SKM-1 treated with dmso at 0.1 percent for 144 hours (cell line): ENCODE measurements at regions not wholly inside any gene's neighbourhood (a gene's known extent, or its start where the extent isn't known, plus 50 kb on each side); places are given as distances from the start of the nearest gene placed in this dataset.

Experiments
- DNase-seq: peaks from one replicate; lab custom pipeline; 2025; ENCODE audit not compliant: unreplicated experiment; lab: John Stamatoyannopoulos, UW

DNA sequence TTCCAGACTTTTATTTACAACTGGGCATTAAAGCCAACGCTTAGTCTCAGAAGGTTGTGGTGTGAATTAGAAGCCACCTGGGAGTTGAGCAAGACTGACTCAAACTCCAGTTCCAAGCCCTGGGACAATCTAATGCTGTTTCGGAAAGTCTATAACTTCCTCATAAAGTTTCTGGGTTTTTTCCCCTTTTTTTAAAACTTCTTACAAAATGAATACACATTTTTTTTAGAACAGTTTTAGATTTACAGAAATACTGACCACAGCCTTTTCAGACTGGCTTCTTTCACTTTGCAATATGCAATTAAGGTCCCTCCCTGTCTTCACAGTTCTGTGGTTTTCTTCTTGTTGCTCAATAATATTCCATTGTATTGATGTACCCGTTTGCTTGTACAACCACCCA, 115.9 kb upstream of the TWIST2 start:
- DNase-seq, result peak; percentile 89

DNA sequence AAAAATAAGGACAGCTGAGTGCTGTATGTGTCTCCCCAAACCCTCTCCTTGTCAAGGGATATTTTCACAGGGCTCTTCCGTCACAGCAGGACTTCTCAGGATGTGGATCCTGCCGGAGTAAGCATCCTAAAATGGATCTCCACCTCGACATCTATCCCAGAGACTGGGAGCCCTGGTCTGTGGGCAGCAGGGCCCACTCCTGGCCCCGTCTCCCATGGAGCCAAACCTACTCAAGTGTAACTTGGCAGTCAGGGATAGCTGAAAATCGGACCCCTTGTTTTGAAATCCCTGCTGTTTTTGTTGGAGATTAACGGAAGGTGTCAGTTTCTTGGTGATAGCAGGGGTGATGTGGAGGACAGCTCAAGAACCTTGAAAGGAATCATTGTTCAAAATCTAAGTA, 109.0 kb upstream of the TWIST2 start:
- DNase-seq, result no peak

DNA sequence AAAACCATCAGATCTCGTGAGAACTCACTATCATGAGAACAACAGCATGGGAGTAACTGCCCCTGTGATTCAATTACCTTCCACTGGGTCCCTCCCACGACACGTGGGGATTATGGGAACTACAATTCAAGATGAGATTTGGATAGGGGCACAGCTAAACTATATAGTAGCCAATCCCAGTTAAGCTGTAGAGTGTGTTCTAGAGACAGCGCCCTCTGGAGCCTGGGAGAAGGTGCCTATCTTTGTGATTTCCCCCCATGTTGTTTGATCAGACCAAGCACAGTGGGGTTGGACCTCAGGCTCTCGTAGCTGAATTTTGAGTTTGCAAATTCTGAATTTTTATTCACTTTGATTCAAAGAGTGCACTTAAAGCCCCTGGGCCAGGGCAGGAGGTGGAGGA, 108.2 kb upstream of the TWIST2 start:
- no peak for DNase-seq

DNA sequence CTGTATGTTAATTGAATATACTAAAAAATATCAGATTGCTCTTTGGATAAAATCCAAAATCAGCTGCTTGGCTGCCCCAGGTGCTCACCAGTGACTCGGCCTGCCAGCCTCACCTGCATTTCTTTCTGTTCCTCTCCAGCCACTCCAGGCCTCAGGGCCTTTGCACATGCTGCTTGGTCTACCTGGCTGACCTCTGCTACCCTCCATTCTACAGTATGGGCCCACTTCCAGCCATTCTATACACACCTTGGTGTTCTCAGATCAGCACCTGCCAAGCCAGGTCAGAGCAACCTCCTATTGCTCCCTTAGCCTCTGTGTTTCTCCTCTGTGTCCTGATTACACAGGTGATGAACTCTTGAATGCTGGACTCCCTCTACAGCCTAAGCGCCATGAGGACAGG, 106.6 kb upstream of the TWIST2 start:
- DNase-seq, result no peak

DNA sequence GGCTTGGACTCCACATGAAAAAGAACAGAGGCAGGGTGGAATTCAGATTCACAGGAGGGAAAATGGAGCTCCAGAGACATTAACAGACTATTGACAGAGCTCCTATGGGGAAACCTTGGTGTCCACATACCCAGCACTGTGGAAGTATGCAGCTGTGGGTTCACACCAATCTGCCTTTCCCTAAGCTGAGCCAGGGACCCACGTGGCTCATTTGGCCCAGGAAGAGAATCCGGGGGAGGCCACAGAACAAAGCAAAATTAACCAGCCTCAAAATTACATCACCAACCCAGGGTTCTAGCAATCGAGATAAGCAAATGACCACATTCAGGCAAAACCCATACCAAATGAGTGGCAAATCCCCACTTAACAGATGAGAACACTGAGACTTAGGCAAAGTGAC, 105.8 kb upstream of the TWIST2 start:
- no peak for DNase-seq

DNA sequence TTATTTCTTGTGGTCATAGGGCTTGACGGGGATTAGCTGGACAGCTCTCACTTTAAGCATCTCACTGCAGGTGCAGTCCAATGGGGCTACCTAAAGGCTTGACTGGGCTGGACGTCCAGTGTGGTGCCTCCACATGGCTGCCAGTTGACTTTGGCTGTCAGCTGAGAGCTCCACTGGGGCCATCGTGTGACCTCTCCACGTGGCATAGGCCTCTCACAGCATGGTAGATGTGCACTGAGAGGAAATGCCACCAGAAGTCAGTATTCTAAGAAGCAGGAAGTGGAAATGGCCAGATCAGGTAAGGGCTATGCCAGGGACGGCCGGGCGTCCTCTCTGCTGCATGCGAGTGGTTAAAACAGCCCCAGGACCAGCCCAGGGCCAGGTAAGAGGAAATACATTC, 105.2 kb upstream of the TWIST2 start:
- DNase-seq, result no peak

DNA sequence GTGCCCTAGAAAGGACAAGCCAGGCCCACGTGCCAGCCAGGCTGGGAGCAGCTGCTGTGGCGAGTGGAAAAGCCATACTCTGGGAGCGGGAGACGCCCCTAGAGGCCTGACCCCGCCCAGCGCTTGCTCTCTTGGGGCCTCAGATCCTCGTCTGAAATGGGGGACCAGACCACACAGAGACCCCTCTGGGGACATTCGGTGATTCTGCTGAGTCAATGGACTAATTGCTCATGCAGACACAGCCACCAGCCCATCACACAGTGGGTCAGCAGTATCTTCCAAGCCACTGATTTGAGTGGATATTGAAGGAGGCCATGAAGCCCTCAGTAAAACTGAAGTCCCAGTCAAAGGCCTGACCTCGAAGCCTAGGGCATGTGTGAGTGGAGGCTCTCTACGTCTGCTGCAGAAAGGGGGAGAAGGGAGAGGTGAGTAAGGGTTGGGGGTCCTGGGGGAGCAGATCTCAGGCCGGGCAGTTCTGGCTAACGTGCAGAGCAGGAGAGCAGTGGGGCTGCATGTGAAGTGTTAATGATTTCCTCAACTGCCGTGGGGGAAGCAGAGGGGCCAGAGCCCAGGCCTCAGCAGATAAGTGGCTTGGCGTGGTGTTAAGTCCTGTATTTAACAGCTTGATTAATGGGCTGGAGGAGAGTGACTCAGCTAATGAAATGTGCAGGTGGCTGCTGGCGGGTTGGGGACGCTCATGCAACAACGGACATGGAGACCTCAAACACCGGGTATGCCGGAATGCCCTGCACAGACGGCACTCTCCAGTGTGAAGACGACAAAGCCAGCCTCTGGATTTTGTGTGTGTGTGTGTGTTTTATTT, 104.4 kb upstream of the TWIST2 start:
- no peak for DNase-seq

DNA sequence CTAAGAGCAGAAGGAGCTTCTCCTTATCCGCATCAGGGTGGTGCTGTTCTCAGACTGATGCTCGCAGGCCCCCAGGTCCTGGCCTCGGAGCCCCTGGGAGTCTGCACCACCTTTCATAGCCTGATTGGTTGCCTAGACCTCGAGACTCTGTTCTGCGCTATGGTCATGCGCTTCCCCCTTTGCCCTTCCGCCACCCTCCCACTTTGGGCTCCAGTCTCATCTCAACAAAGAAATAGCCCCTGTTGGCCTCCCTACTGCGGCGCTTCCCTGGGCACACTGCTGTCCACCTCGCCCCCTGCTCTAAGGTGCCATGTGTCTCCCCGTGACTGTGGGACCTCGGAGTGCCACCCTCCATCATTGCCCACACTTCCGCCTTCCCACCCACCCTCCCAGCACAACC, 102.9 kb upstream of the TWIST2 start:
- DNase-seq, result no peak

DNA sequence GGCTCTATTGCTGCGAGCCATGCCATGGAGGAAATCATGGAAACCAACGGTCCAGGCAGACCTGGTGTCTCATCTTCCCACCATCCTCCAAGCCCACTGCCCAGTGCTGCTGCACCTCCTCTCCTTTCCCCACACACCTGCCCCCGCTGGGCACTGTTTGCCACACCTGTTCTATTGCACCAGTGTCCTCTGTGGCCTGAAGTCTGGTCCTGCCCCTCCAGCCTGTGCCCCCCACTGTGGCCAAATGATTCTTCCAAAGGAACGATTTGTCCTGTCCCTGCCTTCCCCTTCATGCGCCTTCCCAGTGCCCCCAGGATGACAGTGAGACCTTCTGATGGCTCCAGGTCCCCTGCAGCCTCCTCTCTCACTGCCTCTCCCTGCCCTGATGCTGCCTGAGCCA, 101.9 kb upstream of the TWIST2 start:
- no peak for DNase-seq

DNA sequence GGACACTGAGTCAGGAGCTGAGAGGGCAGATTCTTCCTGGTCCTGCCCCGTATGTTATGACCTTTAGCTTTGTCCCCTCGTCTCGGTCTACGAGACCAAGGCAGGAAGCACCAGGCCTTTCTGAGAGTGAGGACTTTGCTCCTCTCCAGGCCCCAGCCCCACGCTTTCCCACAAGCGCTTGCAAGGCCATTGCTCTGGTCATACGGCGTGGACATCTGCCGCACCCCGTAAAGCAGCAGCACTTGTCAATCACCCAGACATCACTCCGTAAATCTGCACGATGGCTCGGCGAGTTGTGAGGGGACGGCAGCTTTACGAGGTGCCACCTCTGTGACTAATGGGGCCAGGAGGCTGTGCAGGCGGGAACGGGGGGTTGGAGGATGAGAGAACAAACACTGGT, 100.8 kb upstream of the TWIST2 start:
- DNase-seq, result no peak

DNA sequence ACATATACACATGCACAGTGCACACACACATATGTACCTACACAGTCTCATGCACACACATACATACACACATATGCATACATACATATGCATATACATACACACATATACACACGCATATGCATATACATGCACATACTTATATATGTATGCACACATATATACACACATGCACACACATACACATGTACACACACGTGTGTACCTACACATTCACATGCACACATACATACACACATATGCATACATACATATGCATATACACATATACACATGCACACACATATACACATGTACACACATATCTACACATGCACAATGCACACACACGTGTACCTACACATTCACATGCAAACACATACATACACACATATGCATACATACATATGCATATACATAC, 100.3 kb upstream of the TWIST2 start:
- DNase-seq, result no peak

DNA sequence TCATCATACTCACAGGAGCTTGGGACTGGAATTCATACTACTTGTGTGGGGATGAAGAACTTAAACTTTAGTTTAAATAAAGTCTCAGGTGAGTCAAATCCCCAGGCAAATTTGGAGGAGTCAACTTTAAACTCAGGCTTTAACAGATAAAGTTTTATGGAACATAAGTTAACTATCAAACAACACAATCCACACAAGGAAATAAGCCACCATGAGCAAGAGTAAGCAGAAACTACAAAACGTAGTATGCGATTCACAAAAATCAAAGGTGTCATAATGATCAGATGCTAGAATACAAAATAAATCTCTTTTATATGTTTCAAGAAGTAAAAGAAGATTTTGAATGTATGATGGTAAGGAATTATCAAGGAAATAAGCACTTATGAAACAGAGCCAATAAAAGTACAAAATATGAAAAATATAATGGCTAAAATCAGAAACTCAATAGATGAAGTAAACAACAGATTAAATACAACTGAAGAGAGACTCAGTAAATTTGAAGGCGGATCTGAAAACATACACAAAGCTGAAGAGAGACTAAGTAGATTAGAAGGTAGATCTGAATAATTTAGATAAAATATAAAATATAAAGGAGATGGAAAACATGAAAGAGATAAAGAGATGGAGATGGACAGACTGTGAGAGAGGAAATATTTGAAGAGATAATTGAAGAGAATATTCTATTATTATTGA, 97.5 kb upstream of the TWIST2 start:
- DNase-seq, result no peak

DNA sequence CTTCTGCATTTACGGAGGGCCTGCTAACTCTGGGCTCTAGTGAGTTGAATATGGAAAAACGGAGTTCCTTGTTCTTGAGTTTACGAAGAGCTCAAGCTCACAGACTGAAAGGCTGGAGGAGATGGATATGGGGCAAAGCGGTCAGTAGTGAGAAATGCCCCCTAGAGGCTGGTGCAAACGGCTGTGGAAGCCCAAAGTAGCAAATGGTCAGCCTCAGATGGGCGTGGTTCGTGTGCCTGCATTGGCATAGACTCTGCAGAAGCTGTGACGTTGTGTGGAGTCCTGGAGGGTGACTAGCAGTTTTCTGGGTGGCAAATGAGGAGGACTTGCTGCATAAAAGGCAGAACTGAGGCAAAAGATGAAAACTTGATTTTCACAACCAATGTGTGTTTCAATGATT, 93.6 kb upstream of the TWIST2 start:
- DNase-seq, result no peak

DNA sequence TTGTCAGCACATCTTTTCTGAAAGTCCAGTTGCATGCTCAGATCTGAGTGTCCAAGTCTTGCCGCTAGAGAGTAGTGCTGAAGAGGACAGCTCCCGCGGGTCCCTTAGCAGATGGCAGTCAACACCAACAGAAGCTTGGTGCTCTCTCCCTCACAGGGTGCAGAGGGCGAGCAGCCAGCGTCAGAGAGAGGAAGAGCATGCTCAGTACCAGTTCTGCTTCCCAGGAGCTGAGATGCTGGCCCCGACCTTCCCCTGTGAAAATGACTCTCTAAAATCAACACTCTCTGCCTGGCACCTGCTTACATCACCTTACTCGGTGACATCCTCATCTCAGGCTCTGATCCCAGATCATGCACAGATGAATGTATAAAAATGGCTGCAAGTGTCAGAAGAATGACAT, 86.0 kb upstream of the TWIST2 start:
- no peak for DNase-seq

DNA sequence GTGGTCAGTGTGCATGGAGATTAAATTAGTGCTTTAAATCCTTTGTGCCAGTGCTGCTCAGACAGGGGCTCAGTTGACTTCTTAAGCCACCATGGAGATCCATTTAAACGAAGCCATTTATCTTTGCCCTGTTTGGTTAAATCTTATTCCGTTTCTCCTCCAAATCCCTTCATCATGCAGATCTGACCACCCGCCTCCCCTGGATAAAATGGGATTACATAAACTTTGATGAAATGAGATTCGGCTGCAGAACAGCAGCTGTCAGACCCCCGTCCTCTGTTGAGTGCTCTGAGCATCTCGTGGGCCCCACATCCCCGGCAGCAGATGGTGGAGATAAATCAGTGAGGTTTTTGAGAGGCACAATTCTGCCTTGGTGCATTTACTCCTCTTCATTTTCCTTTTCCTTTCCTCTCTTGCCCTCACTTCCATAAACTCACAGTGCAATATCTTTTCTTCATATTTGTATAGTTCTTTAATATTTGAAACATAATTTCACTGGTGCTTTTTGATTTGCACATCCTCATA, 84.4 kb upstream of the TWIST2 start:
- DNase-seq, result no peak

DNA sequence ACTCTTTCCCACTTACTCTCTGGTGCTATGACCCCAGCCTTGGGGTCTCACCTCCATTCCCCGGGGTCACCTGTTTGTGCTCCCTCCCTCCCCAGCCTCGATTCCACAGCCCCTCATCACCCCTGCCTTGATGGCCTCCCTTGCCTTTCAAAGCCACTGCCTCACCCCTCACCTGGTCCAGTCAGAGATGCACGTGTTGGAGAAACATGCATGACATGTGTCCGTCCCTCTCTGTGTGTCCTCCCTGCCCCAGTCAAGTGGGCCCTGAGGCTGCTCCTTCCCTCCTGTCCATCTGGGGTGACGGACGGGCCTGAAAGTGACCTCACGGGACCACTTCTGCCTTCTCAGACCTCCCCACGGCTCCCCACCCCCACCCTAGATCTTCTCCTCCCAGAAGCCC, 82.3 kb upstream of the TWIST2 start:
- DNase-seq, result no peak

DNA sequence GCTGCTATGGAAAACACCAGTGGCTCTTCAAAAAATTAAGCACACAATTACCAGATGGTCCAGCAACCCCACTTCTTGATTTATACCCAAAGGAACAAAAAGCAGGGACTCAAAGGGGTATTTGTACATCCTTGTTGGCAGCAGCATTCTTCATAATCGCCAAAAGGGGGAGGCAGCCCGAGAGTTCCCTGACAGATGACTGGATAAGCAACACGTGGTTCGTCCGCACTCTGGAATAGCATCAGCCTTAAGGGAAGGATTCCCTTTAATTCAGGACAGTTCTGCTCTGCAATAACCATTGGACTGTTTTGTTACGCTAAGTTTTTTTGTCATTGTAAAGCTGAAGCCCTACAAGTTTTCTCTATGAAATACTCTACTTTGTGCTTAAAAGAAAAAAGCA, 76.7 kb upstream of the TWIST2 start:
- DNase-seq, result no peak

DNA sequence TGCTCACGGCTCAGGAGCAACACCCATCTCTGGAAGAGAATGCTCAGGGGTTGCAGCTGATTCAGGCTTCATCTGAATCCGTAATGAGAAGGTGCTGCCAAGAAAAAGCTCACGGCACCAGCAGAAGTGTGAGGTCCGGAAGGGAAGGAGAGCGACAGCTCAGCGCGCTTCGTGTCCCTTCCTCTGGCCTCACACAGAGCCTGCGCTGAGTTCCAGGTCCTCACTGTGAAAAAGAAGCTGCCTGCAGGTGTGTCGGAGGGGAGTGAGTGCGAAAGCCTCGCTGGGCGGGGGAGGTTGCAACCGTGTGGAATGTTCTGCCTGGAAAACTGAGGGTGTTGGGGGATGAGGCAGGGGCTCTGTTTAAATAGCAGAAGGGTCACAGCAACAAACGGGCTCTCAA, 76.2 kb upstream of the TWIST2 start:
- DNase-seq, result no peak

DNA sequence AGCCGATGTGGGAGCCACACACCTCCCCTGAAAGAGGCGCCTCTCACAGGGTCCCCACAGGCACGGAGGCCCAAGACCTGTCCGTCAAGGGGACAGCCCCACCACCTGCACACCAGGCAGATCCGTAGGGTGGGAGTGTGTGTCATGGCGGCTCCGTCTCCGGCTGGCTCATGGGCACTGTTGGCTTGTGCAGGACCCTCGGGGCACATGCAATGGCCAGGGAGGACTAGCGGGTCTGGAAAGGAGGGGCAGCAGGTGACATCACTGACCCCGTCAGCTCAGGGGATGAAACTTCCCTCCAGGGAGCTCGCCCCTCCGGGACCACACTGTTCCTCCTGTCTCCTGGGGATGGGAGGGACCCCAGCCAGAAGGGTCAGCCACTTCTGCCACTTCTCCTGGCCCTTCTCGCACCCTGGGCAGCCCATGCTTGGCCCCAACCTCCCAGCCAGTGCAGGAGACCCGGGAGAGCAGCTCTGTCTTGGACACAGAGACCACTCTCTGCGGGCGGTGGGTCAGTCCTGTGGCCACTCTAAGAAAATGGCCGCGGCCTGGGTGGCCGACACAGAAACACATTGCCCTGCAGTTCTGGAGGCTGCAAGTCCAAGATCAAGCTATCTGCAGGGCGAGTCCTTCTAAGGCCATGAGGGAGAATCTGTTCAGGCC, 75.1 kb upstream of the TWIST2 start:
- no peak for DNase-seq

DNA sequence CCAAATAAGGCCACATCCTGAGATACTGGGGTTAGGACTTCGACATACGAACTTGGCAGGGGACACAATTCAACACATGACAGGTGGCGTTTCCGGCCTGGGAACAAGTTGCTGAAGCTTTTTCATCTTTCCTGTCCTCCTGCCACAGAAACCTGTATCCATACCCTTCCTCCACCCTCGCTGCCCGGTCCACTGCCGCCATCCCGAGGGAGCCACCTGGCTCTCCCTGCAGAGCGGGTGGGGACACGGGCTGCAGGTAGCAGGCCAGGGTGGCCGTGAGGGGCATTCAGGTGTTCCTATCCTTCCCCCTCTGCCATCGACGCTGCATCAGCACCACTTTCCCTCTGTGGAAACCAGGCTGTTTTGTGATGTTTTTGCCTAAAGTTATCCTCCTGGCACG, 74.4 kb upstream of the TWIST2 start:
- no peak for DNase-seq

DNA sequence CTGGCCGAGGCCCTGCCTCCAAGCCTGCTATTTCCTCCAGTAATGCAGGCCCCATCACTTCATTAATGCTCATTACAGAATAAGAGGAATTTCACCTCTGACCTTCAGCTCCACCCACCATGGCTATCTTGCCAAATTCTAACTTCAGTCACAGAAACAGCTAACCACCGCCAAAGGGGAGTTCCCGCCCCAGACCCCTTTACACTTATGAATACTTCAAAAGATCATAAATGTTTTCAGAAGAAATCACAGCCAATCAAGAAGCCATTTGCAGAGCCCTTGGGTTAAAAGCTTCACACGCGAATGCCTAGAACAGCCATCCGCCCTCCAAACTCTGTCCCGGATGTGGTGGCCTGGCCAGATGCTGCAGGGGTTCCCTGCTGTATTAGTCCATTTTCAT, 73.8 kb upstream of the TWIST2 start:
- DNase-seq, result no peak

DNA sequence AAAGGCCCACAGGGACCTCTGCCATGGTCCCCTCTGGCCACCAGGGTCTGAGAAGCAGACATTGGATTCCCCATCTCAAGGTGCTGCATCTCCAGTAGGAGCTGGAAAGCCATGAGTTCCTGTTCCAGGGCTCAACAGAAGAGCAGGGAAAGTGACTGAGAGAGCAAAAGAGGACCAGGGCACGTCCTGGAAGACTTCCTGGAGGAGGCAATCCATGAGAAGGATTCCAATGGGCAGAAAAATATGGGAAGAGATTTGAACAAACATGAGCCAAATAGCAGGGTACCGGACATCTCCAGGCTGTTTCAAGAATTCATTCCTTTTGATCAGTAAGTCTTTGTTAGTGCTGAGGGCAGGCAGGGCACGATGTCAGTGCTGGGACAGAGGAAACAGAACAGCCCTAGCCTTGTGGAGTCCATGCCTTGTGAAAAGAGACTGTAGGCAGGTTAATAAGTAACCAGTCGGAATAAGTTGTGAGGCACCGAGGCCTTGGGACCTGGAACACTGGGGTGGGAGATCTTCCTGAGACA, 72.8 kb upstream of the TWIST2 start:
- no peak for DNase-seq
